HFFc6 (cell line): ENCODE measurements at regions not wholly inside any gene's neighbourhood (a gene's known extent, or its start where the extent isn't known, plus 50 kb on each side); places are given as distances from the start of the nearest gene placed in this dataset.

Experiments
- DNase-seq: peaks from one replicate; pipeline ENCODE4 v3.0.0-alpha.2; 2018
- H3K27ac Mint-ChIP-seq: 2 replicates; pipeline ENCODE4 v1.8.0; 2020; ENCODE audit warnings: mild to moderate bottlenecking, mixed read lengths
- H3K27me3 Mint-ChIP-seq: 2 replicates; pipeline ENCODE4 v1.8.0; 2021; ENCODE audit warnings: mild to moderate bottlenecking, moderate library complexity, mixed read lengths; ENCODE audit not compliant: insufficient read depth
- H3K36me3 Mint-ChIP-seq: 2 replicates; pipeline ENCODE4 v1.8.0; 2021; ENCODE audit warnings: low read depth, mixed read lengths
- H3K4me1 Mint-ChIP-seq: 2 replicates; pipeline ENCODE4 v1.8.0; 2020; ENCODE audit warnings: low read depth, mixed read lengths
- H3K4me3 Mint-ChIP-seq: 2 replicates; pipeline ENCODE4 v1.8.0; 2020; ENCODE audit warnings: mild to moderate bottlenecking, moderate library complexity, mixed read lengths
- H3K9me3 Mint-ChIP-seq: 2 replicates; pipeline ENCODE4 v1.8.0; 2020; ENCODE audit warnings: mild to moderate bottlenecking, mixed read lengths
- CTCF ChIP-seq: fragments of 200-600 bp; sonication (generic); IDR thresholded peaks from 2 replicates; pipeline ENCODE4 v1.5.0; 2021; ENCODE audit warnings: antibody characterized with exemption, mild to moderate bottlenecking

- Mint-ChIP-seq H3K4me1 (peaks cover 14% of the 10 kb centered on the region; the same call in 1 of the 2 replicates), H3K9me3 (no peaks in the 10 kb centered on the region)
- no peak for TF ChIP-seq CTCF
These were observed 218.7 kb upstream of the SGO1 start for GRCh38 chr3:20404741-20405100.

GRCh38 chr3:20403986-20404740, 218.2 kb upstream of the SGO1 start:
- no peak overlapping the region for H3K27ac Mint-ChIP-seq
- no peak overlapping the region for H3K4me3 Mint-ChIP-seq
- H3K9me3 Mint-ChIP-seq = no peaks in the 10 kb centered on the region
- H3K36me3 Mint-ChIP-seq = no peaks in the 10 kb centered on the region
- peaks cover 14% of the 10 kb centered on the region; the same call in 1 of the 2 replicates for H3K4me1 Mint-ChIP-seq
- no peak for TF ChIP-seq CTCF
- DNase-seq = no peak
- H3K27me3 Mint-ChIP-seq = no peaks in the 10 kb centered on the region

More at GRCh38 chr3:20404741-20405100, 218.7 kb upstream of the SGO1 start:
- DNase-seq = no peak
- no peaks in the 10 kb centered on the region for H3K36me3 Mint-ChIP-seq
- peaks cover 2% of the 10 kb centered on the region; the same call in 1 of the 2 replicates for H3K27me3 Mint-ChIP-seq
- no peak overlapping the region for H3K27ac Mint-ChIP-seq
- no peak overlapping the region for H3K4me3 Mint-ChIP-seq

- Mint-ChIP-seq H3K36me3 (no peaks in the 10 kb centered on the region), H3K4me1 (peaks cover 14% of the 10 kb centered on the region; the same call in 1 of the 2 replicates), H3K9me3 (no peaks in the 10 kb centered on the region), H3K27ac (no peak overlapping the region), H3K27me3 (no peaks in the 10 kb centered on the region), H3K4me3 (no peak overlapping the region)
- TF ChIP-seq CTCF = no peak
- no peak for DNase-seq
These were observed 215.2 kb upstream of the SGO1 start for GRCh38 chr3:20401253-20401652.

GRCh38 chr3:20400686-20401085, 214.7 kb upstream of the SGO1 start:
- TF ChIP-seq CTCF = no peak
- H3K27me3 Mint-ChIP-seq = no peaks in the 10 kb centered on the region
- H3K4me1 Mint-ChIP-seq = peaks cover 9% of the 10 kb centered on the region; the same call in 1 of the 2 replicates
- no peaks in the 10 kb centered on the region for H3K36me3 Mint-ChIP-seq
- no peak for DNase-seq
- no peak overlapping the region for H3K4me3 Mint-ChIP-seq
- H3K27ac Mint-ChIP-seq = no peak overlapping the region
- H3K9me3 Mint-ChIP-seq = no peaks in the 10 kb centered on the region

- Mint-ChIP-seq H3K36me3 (no peaks in the 10 kb centered on the region), H3K27me3 (no peaks in the 10 kb centered on the region), H3K9me3 (no peaks in the 10 kb centered on the region), H3K27ac (no peak overlapping the region), H3K4me1 (peaks cover 5% of the 10 kb centered on the region; the same call in 1 of the 2 replicates), H3K4me3 (no peak overlapping the region)
- no peak for TF ChIP-seq CTCF
- DNase-seq = no peak
These were observed 214.3 kb upstream of the SGO1 start for GRCh38 chr3:20400281-20400680.
